Uterus (tissue), 2 donors: ENCODE measurements at regions not wholly inside any gene's neighbourhood (a gene's known extent, or its start where the extent isn't known, plus 50 kb on each side); places are given as distances from the start of the nearest gene placed in this dataset.

ENCODE experiments used
- CTCF ChIP-seq, 4 experiments: fragments of 200-600 bp in 2 of 4; fragments of 450-650 bp in 2 of 4; sonication (generic) in 2 of 4; IDR thresholded peaks; one replicate each; pipeline ENCODE4 v1.5.1; 2016 to 2019; ENCODE audit warnings: antibody characterized with exemption in 4 of 4, mild to moderate bottlenecking in 2 of 4, moderate library complexity in 1 of 4
- POLR2A ChIP-seq, 2 donors: fragments of 450-650 bp; IDR thresholded peaks; one replicate each; pipeline ENCODE4 v1.6.1; 2016; ENCODE audit warnings: antibody characterized with exemption in 2 of 2, mild to moderate bottlenecking in 1 of 2, moderate library complexity in 1 of 2

- TF ChIP-seq POLR2A (IDR thresholded peaks at IDR 0.05) (no peak), CTCF (IDR thresholded peaks at IDR 0.05) (no peak)
These were observed 72.0 kb downstream of the SOX4 start for GRCh38 chr6:21665392-21666200.
